ENCODE measurements at regions not wholly inside any gene's neighbourhood (a gene's known extent, or its start where the extent isn't known, plus 50 kb on each side); places are given as distances from the start of the nearest gene placed in this dataset.

GRCh38 chr5:110852541-110852940 lies 113.7 kb downstream of the SLC25A46 start:
- H3K27ac ChIP-seq (ENCODE audit: low read length) = no peak overlapping the region
- no peaks in the 10 kb centered on the region for H3K36me3 ChIP-seq (ENCODE audit: control insufficient read depth, insufficient read depth, low read length)
- no peak for ATAC-seq
- no peaks in the 10 kb centered on the region for H3K27me3 ChIP-seq (ENCODE audit: control insufficient read depth, insufficient read depth, low read length)
- no peaks in the 10 kb centered on the region for H3K36me3 Mint-ChIP-seq
- no peaks in the 10 kb centered on the region for H3K4me1 Mint-ChIP-seq
- H3K4me1 ChIP-seq (ENCODE audit: control insufficient read depth, insufficient read depth, low read length) = no peaks in the 10 kb centered on the region
- H3K9me3 Mint-ChIP-seq = peaks cover 14 to 18% of the 10 kb centered on the region in 2 donors
- no peak overlapping the region for H3K4me3 Mint-ChIP-seq
- no peak for DNase-seq
- H3K27me3 Mint-ChIP-seq (ENCODE audit: low read depth in 2 of 2) = no peaks in the 10 kb centered on the region
- no peak for TF ChIP-seq CTCF (IDR thresholded peaks at IDR 0.05)
- H3K9me3 ChIP-seq (ENCODE audit: control insufficient read depth, insufficient read depth, low read length) = peaks cover 2% of the 10 kb centered on the region
- H3K4me3 ChIP-seq (ENCODE audit: low read length) = no peak overlapping the region
- no CpG with 5 or more reads among the region's 1 CpG for WGBS (ENCODE audit: insufficient coverage)
- intact Hi-C loops (cut with micrococcal nuclease) = no loop called here
- H3K27ac Mint-ChIP-seq = no peak overlapping the region

- TF ChIP-seq CTCF (IDR thresholded peaks at IDR 0.05) = no peak
- Mint-ChIP-seq H3K4me3 (no peak overlapping the region), H3K27me3 (ENCODE audit: low read depth in 2 of 2) (no peaks in the 10 kb centered on the region), H3K27ac (no peak overlapping the region), H3K9me3 (peaks cover 17 to 18% of the 10 kb centered on the region in 2 donors), H3K36me3 (no peaks in the 10 kb centered on the region), H3K4me1 (no peaks in the 10 kb centered on the region)
- ATAC-seq (no peak), DNase-seq (no peak)
- Histone ChIP-seq H3K36me3 (ENCODE audit: control insufficient read depth, insufficient read depth, low read length) (no peaks in the 10 kb centered on the region), H3K4me3 (ENCODE audit: low read length) (no peak overlapping the region), H3K27ac (ENCODE audit: low read length) (no peak overlapping the region), H3K4me1 (ENCODE audit: control insufficient read depth, insufficient read depth, low read length) (no peaks in the 10 kb centered on the region), H3K27me3 (ENCODE audit: control insufficient read depth, insufficient read depth, low read length) (no peaks in the 10 kb centered on the region), H3K9me3 (ENCODE audit: control insufficient read depth, insufficient read depth, low read length) (peaks cover 2% of the 10 kb centered on the region)
- WGBS (ENCODE audit: insufficient coverage) = 78% methylated on average over 3 of the region's 3 CpGs
- intact Hi-C loops (cut with micrococcal nuclease) = no loop called here
These were observed 114.5 kb downstream of the SLC25A46 start for GRCh38 chr5:110853267-110853666.

GRCh38 chr5:110854200-110854599 lies 115.4 kb downstream of the SLC25A46 start:
- Histone ChIP-seq H3K4me3 (ENCODE audit: low read length) (no peak overlapping the region), H3K9me3 (ENCODE audit: control insufficient read depth, insufficient read depth, low read length) (peaks cover 2% of the 10 kb centered on the region), H3K27ac (ENCODE audit: low read length) (no peak overlapping the region), H3K36me3 (ENCODE audit: control insufficient read depth, insufficient read depth, low read length) (no peaks in the 10 kb centered on the region), H3K4me1 (ENCODE audit: control insufficient read depth, insufficient read depth, low read length) (no peaks in the 10 kb centered on the region), H3K27me3 (ENCODE audit: control insufficient read depth, insufficient read depth, low read length) (no peaks in the 10 kb centered on the region)
- WGBS (ENCODE audit: insufficient coverage) = no CpG with 5 or more reads among the region's 1 CpG
- no peak for DNase-seq
- no peaks in the 10 kb centered on the region for H3K36me3 Mint-ChIP-seq
- no peak for ATAC-seq
- no peak overlapping the region for H3K4me3 Mint-ChIP-seq
- H3K9me3 Mint-ChIP-seq = peaks cover 11 to 16% of the 10 kb centered on the region in 2 donors
- intact Hi-C loops (cut with micrococcal nuclease) = no loop called here
- no peak overlapping the region for H3K27ac Mint-ChIP-seq
- H3K4me1 Mint-ChIP-seq = no peaks in the 10 kb centered on the region
- no peaks in the 10 kb centered on the region for H3K27me3 Mint-ChIP-seq (ENCODE audit: low read depth in 2 of 2)
- TF ChIP-seq CTCF (IDR thresholded peaks at IDR 0.05) = no peak

GRCh38 chr5:110855961-110856360 lies 117.2 kb downstream of the SLC25A46 start:
- ATAC-seq = no peak
- Histone ChIP-seq H3K27ac (ENCODE audit: low read length) (no peak overlapping the region), H3K9me3 (ENCODE audit: control insufficient read depth, insufficient read depth, low read length) (peaks cover 2% of the 10 kb centered on the region), H3K4me3 (ENCODE audit: low read length) (no peak overlapping the region), H3K4me1 (ENCODE audit: control insufficient read depth, insufficient read depth, low read length) (no peaks in the 10 kb centered on the region), H3K27me3 (ENCODE audit: control insufficient read depth, insufficient read depth, low read length) (no peaks in the 10 kb centered on the region), H3K36me3 (ENCODE audit: control insufficient read depth, insufficient read depth, low read length) (no peaks in the 10 kb centered on the region)
- Mint-ChIP-seq H3K27me3 (ENCODE audit: low read depth in 2 of 2) (no peaks in the 10 kb centered on the region), H3K9me3 (peaks cover 18% of the 10 kb centered on the region in 2 donors), H3K4me1 (no peaks in the 10 kb centered on the region), H3K27ac (no peak overlapping the region), H3K36me3 (no peaks in the 10 kb centered on the region), H3K4me3 (no peak overlapping the region)
- TF ChIP-seq CTCF (IDR thresholded peaks at IDR 0.05) = no peak
- intact Hi-C loops (cut with micrococcal nuclease) = no loop called here
- WGBS (ENCODE audit: insufficient coverage) = no CpG with 5 or more reads among the region's 1 CpG
- DNase-seq = no peak
